ENCODE measurements at regions not wholly inside any gene's neighbourhood (a gene's known extent, or its start where the extent isn't known, plus 50 kb on each side); places are given as distances from the start of the nearest gene placed in this dataset.

DNA sequence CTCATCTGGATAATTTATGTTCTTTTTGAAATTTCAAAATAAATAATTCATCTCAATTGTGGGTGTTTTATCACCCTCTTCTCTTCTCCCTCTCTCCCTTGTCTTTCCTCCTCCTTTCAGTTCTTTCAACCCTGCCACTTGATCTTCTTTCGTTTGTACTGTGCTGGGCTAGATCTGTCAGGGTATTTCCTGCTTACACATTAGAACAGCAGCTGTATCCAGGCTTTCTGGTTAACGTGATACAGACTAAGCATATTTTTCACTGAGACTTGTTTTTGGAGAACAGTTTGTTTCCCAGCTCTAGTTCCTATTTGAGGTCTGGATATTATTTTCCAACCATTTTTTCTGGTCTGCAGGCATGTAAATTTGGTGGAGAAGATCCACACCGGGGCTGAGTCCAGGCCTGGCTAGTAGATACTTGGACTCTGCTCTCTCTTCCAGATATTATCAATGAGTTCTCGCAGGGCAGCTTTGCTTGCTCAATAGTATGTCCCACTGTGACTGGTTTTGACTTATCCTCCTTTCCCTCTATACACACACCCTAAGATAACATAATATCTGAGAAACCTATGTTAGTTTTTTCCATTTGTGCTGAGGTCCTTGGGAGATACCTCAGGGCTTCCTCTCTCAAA is 1310.7 kb upstream of the TENM3 start:
- no peak for ATAC-seq (ENCODE audit: insufficient read depth, low FRiP score)

GRCh38 chr4:180937083-180937482 is 1306.1 kb upstream of the TENM3 start:
- no peak overlapping the region for H3K9ac ChIP-seq (ENCODE audit: insufficient read depth in 1 of 2, low read length in 2 of 2)
- H3K27ac ChIP-seq (ENCODE audit: low read depth in 1 of 2, low read length in 1 of 2): no peak overlapping the region
- H3K4me3 ChIP-seq: no peak overlapping the region
- ATAC-seq (ENCODE audit: insufficient read depth, low FRiP score) (no peak), DNase-seq (no peak)
- TF ChIP-seq, protein P1, sequence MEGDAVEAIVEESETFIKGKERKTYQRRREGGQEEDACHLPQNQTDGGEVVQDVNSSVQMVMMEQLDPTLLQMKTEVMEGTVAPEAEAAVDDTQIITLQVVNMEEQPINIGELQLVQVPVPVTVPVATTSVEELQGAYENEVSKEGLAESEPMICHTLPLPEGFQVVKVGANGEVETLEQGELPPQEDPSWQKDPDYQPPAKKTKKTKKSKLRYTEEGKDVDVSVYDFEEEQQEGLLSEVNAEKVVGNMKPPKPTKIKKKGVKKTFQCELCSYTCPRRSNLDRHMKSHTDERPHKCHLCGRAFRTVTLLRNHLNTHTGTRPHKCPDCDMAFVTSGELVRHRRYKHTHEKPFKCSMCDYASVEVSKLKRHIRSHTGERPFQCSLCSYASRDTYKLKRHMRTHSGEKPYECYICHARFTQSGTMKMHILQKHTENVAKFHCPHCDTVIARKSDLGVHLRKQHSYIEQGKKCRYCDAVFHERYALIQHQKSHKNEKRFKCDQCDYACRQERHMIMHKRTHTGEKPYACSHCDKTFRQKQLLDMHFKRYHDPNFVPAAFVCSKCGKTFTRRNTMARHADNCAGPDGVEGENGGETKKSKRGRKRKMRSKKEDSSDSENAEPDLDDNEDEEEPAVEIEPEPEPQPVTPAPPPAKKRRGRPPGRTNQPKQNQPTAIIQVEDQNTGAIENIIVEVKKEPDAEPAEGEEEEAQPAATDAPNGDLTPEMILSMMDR (IDR thresholded peaks at IDR 0.05; ENCODE audit: control extremely low read depth, extremely low read depth): no peak
- H3K27me3 ChIP-seq (ENCODE audit: control insufficient read depth in 3 of 3, insufficient read depth in 3 of 3, low read length in 2 of 3): no peaks in the 10 kb centered on the region
- no peaks in the 10 kb centered on the region for H3K9me3 ChIP-seq (ENCODE audit: control insufficient read depth in 4 of 4, insufficient read depth in 3 of 4, low read length in 3 of 4)
- 37 to 39% methylated on average over 3 of the region's 3 CpGs for WGBS, 2 donors
- H3K36me3 ChIP-seq (ENCODE audit: control insufficient read depth in 4 of 4, insufficient read depth in 4 of 4, low read length in 4 of 4): no peaks in the 10 kb centered on the region
- H3K4me1 ChIP-seq (ENCODE audit: control insufficient read depth in 5 of 5, insufficient read depth in 5 of 5, low read length in 5 of 5): no peaks in the 10 kb centered on the region

More for the DNA sequence above, 1310.7 kb upstream of the TENM3 start:
- Histone ChIP-seq H3K27me3 (ENCODE audit: control insufficient read depth in 3 of 3, insufficient read depth in 3 of 3, low read length in 2 of 3) (no peaks in the 10 kb centered on the region), H3K9ac (ENCODE audit: insufficient read depth in 1 of 2, low read length in 2 of 2) (no peak overlapping the region), H3K27ac (ENCODE audit: low read depth in 1 of 2, low read length in 1 of 2) (peak overlapping the region in 1 of 2 donors; percentile 53), H3K9me3 (ENCODE audit: control insufficient read depth in 4 of 4, insufficient read depth in 3 of 4, low read length in 3 of 4) (no peaks in the 10 kb centered on the region), H3K4me3 (no peak overlapping the region), H3K4me1 (ENCODE audit: control insufficient read depth in 5 of 5, insufficient read depth in 5 of 5, low read length in 5 of 5) (no peaks in the 10 kb centered on the region), H3K36me3 (ENCODE audit: control insufficient read depth in 4 of 4, insufficient read depth in 4 of 4, low read length in 4 of 4) (no peaks in the 10 kb centered on the region)
- peak in 2 of 3 donors; percentile 42 to 74 for DNase-seq
- WGBS, 2 donors: 36 to 43% methylated on average over 4 of the region's 4 CpGs
- TF ChIP-seq, protein P1 (IDR thresholded peaks at IDR 0.05; ENCODE audit: control extremely low read depth, extremely low read depth): no peak

- Histone ChIP-seq H3K4me1 (ENCODE audit: control insufficient read depth in 5 of 5, insufficient read depth in 5 of 5, low read length in 5 of 5) (no peaks in the 10 kb centered on the region), H3K27me3 (ENCODE audit: control insufficient read depth in 3 of 3, insufficient read depth in 3 of 3, low read length in 2 of 3) (no peaks in the 10 kb centered on the region), H3K27ac (ENCODE audit: low read depth in 1 of 2, low read length in 1 of 2) (no peak overlapping the region), H3K4me3 (no peak overlapping the region), H3K9me3 (ENCODE audit: control insufficient read depth in 4 of 4, insufficient read depth in 3 of 4, low read length in 3 of 4) (no peaks in the 10 kb centered on the region), H3K9ac (ENCODE audit: insufficient read depth in 1 of 2, low read length in 2 of 2) (no peak overlapping the region), H3K36me3 (ENCODE audit: control insufficient read depth in 4 of 4, insufficient read depth in 4 of 4, low read length in 4 of 4) (no peaks in the 10 kb centered on the region)
- no peak for DNase-seq
- ATAC-seq (ENCODE audit: insufficient read depth, low FRiP score): no peak
- TF ChIP-seq, protein P1 (IDR thresholded peaks at IDR 0.05; ENCODE audit: control extremely low read depth, extremely low read depth): no peak
- 89 to 92% methylated on average over 1 of the region's 1 CpG for WGBS, 2 donors
These were observed 1302.5 kb upstream of the TENM3 start for GRCh38 chr4:180940680-180941079.
